ENCODE measurements at regions not wholly inside any gene's neighbourhood (a gene's known extent, or its start where the extent isn't known, plus 50 kb on each side); places are given as distances from the start of the nearest gene placed in this dataset.

DNA sequence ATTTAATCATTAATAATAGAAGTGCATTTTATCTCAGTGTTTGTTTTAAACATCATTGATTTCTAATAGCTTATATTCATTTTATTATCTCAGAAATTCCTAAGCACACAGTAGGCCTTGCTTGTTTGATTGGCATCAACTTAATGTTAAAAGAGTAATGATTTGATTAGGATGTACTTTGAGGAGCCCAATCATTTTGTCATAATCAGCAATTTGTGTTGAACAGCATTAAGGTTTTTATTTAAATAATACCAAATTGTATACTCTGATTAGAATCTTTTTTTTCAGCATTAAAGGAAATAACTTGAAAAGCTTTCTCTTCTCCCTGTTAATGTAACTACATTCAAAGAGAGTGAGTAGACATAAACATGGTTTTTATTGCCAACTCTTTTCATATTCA lies 2262.0 kb upstream of the TENM3 start:
- Histone ChIP-seq H4K5ac (ENCODE audit: low read depth, low read length) (no peak overlapping the region), H3K4me1 (ENCODE audit: control insufficient read depth, insufficient read depth, low read length) (no peaks in the 10 kb centered on the region), H3K79me1 (ENCODE audit: low read depth in 1 of 2, low read length in 2 of 2) (no peaks in the 10 kb centered on the region), H3K4ac (ENCODE audit: low read depth, low read length) (no peak overlapping the region), H3K4me3 (ENCODE audit: insufficient read depth, low read depth, low read length) (no peak overlapping the region), H2AK9ac (replicated peaks; ENCODE audit: low read depth, low read length, poor library complexity) (no peak overlapping the region), H3K27ac (ENCODE audit: insufficient read depth, low read length) (no peak overlapping the region), H4K8ac (ENCODE audit: low read depth in 2 of 2, low read length in 2 of 2) (no peak overlapping the region), H3K4me2 (ENCODE audit: low read depth, low read length) (no peak overlapping the region), H2AK5ac (ENCODE audit: low read depth, low read length) (no peak overlapping the region), H3K9ac (ENCODE audit: low read depth, low read length) (no peak overlapping the region), H3K14ac (replicated peaks; ENCODE audit: low read depth, low read length) (no peak overlapping the region), H3K9me1 (ENCODE audit: insufficient read depth, low read length) (no peaks in the 10 kb centered on the region), H3K9me3 (ENCODE audit: control insufficient read depth, insufficient read depth, low read length) (no peaks in the 10 kb centered on the region), H3K23ac (ENCODE audit: low read depth, low read length) (no peak overlapping the region), H3K18ac (ENCODE audit: low read depth, low read length) (no peak overlapping the region), H3K56ac (ENCODE audit: extremely low read depth, insufficient read depth, low read length) (no peak overlapping the region), H2BK20ac (ENCODE audit: low read depth, low read length) (no peak overlapping the region), H2AFZ (replicated peaks; ENCODE audit: low read length, poor library complexity) (no peak overlapping the region), H2BK15ac (ENCODE audit: low read depth, low read length) (no peak overlapping the region), H3K27me3 (ENCODE audit: control insufficient read depth, insufficient read depth, low read length) (no peaks in the 10 kb centered on the region), H4K20me1 (ENCODE audit: insufficient read depth, low read length) (no peaks in the 10 kb centered on the region), H3K36me3 (ENCODE audit: control insufficient read depth, insufficient read depth, low read length) (no peaks in the 10 kb centered on the region), H2BK120ac (ENCODE audit: low read depth, low read length) (no peak overlapping the region), H2BK5ac (ENCODE audit: low read depth, low read length, poor library complexity, severe bottlenecking) (no peak overlapping the region), H4K91ac (ENCODE audit: insufficient read depth, low read depth, low read length) (no peak overlapping the region)
- CTCF ChIA-PET, result no interaction called here
- intact Hi-C loops (cut with micrococcal nuclease) (no loop called here), dilution Hi-C loops (cut with HindIII; ENCODE audit: low sequenced_read_pairs, unreplicated experiment) (no loop called here), in situ Hi-C loops (cut with MboI; ENCODE audit: low sequenced_read_pairs) (no loop called here)
- DNase-seq (no peak), ATAC-seq (ENCODE audit: low read depth) (no peak)
- POLR2A ChIA-PET (ENCODE audit: unreplicated experiment), result no interaction called here
- TF ChIP-seq, protein P1, sequence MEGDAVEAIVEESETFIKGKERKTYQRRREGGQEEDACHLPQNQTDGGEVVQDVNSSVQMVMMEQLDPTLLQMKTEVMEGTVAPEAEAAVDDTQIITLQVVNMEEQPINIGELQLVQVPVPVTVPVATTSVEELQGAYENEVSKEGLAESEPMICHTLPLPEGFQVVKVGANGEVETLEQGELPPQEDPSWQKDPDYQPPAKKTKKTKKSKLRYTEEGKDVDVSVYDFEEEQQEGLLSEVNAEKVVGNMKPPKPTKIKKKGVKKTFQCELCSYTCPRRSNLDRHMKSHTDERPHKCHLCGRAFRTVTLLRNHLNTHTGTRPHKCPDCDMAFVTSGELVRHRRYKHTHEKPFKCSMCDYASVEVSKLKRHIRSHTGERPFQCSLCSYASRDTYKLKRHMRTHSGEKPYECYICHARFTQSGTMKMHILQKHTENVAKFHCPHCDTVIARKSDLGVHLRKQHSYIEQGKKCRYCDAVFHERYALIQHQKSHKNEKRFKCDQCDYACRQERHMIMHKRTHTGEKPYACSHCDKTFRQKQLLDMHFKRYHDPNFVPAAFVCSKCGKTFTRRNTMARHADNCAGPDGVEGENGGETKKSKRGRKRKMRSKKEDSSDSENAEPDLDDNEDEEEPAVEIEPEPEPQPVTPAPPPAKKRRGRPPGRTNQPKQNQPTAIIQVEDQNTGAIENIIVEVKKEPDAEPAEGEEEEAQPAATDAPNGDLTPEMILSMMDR (conservative IDR thresholded peaks at IDR 0.05; ENCODE audit: low read depth, low read length), result no peak
- TF ChIP-seq MAFK (IDR thresholded peaks at IDR 0.05; ENCODE audit: low read depth, low read length), result peak; percentile 67
- BruUV-seq (replicated peaks), result no TSS peak

Measured in IMR-90 (cell line).